OCI-LY7 (cell line): ENCODE measurements at regions not wholly inside any gene's neighbourhood (a gene's known extent, or its start where the extent isn't known, plus 50 kb on each side); places are given as distances from the start of the nearest gene placed in this dataset.

Experiments used
- EZH2phosphoT487 ChIP-seq: fragments of 200-600 bp; sonication (generic); IDR thresholded peaks from 2 replicates; pipeline ENCODE4 v1.6.1; 2018; ENCODE audit warnings: low read depth, borderline replicate concordance, mild to moderate bottlenecking, mixed run types, antibody characterized with exemption, low read length, moderate library complexity, mixed read lengths
- TF ChIP-seq, protein P1 (sequence below): fragments of 200-600 bp; sonication (generic); conservative IDR thresholded peaks from 2 replicates; pipeline ENCODE4 v1.5.1; 2014; ENCODE audit warnings: mild to moderate bottlenecking, antibody characterized with exemption, low read length, moderate library complexity, mixed read lengths

DNA sequence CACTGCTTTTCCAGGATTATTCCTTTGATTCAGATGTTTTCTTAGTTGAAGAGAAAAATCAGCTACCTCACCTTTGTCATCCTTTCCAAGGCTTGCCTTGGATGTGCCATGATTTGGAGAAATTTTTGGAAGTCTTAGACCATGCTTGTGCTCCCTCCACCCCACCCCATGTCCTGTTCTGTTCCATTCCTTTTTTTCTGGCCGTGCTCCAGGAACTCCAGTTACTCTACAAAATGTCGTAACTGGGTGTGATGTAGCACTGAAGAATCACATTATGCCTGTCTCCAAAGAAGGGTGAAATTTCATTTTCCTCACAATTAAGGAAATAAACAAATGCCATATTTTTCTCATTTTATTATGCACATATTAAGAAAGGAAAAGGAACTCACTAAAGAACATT lies 217.8 kb upstream of the ZRANB2 start:
- TF ChIP-seq, protein P1, sequence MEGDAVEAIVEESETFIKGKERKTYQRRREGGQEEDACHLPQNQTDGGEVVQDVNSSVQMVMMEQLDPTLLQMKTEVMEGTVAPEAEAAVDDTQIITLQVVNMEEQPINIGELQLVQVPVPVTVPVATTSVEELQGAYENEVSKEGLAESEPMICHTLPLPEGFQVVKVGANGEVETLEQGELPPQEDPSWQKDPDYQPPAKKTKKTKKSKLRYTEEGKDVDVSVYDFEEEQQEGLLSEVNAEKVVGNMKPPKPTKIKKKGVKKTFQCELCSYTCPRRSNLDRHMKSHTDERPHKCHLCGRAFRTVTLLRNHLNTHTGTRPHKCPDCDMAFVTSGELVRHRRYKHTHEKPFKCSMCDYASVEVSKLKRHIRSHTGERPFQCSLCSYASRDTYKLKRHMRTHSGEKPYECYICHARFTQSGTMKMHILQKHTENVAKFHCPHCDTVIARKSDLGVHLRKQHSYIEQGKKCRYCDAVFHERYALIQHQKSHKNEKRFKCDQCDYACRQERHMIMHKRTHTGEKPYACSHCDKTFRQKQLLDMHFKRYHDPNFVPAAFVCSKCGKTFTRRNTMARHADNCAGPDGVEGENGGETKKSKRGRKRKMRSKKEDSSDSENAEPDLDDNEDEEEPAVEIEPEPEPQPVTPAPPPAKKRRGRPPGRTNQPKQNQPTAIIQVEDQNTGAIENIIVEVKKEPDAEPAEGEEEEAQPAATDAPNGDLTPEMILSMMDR, result no peak
- TF ChIP-seq EZH2phosphoT487, result no peak
